ENCODE measurements at regions not wholly inside any gene's neighbourhood (a gene's known extent, or its start where the extent isn't known, plus 50 kb on each side); places are given as distances from the start of the nearest gene placed in this dataset.
A peak's percentile ranks its signal among the peaks of the same experiment; 100 is the strongest.

GRCh38 chr5:10913181-10913810 lies 152.3 kb upstream of the DAP start:
- ChIA-PET CTCF (no interaction called here), POLR2A (no interaction called here)
- peak overlapping the region; percentile 47 for H3K4me2 ChIP-seq
- no peak overlapping the region for H3K9ac ChIP-seq
- no peaks in the 10 kb centered on the region for H3K79me2 ChIP-seq (ENCODE audit: insufficient read depth)
- no peaks in the 10 kb centered on the region for H4K20me1 ChIP-seq (ENCODE audit: insufficient read depth)
- H3K27me3 ChIP-seq (ENCODE audit: insufficient read depth) = no peaks in the 10 kb centered on the region
- TF ChIP-seq USF2 (IDR thresholded peaks at IDR 0.05; ENCODE audit: borderline replicate concordance, low read depth, low read length) (no peak), RFX5 (IDR thresholded peaks at IDR 0.05; ENCODE audit: low read length) (no peak), NRF1 (IDR thresholded peaks at IDR 0.05; ENCODE audit: low read depth, low read length) (no peak), NFIC (IDR thresholded peaks at IDR 0.05; ENCODE audit: borderline replicate concordance) (no peak), FOSL2 (IDR thresholded peaks at IDR 0.05; ENCODE audit: borderline replicate concordance, low read depth) (no peak), USF1 (IDR thresholded peaks at IDR 0.05; ENCODE audit: borderline replicate concordance, low read depth) (no peak), GATA2 (CRISPR knock-in tag; IDR thresholded peaks at IDR 0.05) (no peak), MAX (IDR thresholded peaks at IDR 0.05; ENCODE audit: low read depth) (no peak), PBX3 (IDR thresholded peaks at IDR 0.05) (no peak), CTCF (IDR thresholded peaks at IDR 0.05) (no peak), REST (IDR thresholded peaks at IDR 0.05; ENCODE audit: low read depth, low read length) (no peak), CHD2 (IDR thresholded peaks at IDR 0.05; ENCODE audit: low read length, partially characterized antibody) (no peak), RAD21 (IDR thresholded peaks at IDR 0.05; ENCODE audit: low read length) (no peak), FOXM1 (IDR thresholded peaks at IDR 0.05; ENCODE audit: low read depth) (no peak), FOXJ3 (CRISPR knock-in tag; IDR thresholded peaks at IDR 0.05) (no peak), MEF2A (IDR thresholded peaks at IDR 0.05; ENCODE audit: borderline replicate concordance, low read depth) (no peak)
- H3F3A ChIP-seq (replicated peaks; ENCODE audit: insufficient read depth) = peaks cover 5% of the 10 kb centered on the region
- DNase-seq = no peak
- WGBS (ENCODE audit: low lambda C conversion rate) = 19% methylated on average over 2 of the region's 2 CpGs
- H3K4me1 ChIP-seq (ENCODE audit: control insufficient read depth in 1 of 2, insufficient read depth in 2 of 2, low read depth in 1 of 2, low read length in 1 of 2) = no peaks in the 10 kb centered on the region
- peak overlapping the region in 1 of 2 experiments; percentile 16; a peak in 1 of 4 replicates for H3K4me3 ChIP-seq (ENCODE audit: low read depth in 2 of 2, low read length in 1 of 2)
- no peaks in the 10 kb centered on the region for H3K36me3 ChIP-seq (replicated peaks in 1 of 2; ENCODE audit: control insufficient read depth in 1 of 2, insufficient read depth in 2 of 2, low read length in 1 of 2)
- H3K9me3 ChIP-seq = no peaks in the 10 kb centered on the region
- peak overlapping the region; percentile 57; the same call in 1 of the 2 replicates for H2AFZ ChIP-seq (ENCODE audit: low read depth)
- H3K9me2 ChIP-seq = no peaks in the 10 kb centered on the region
- H3K27ac ChIP-seq (ENCODE audit: low read depth in 2 of 2, low read length in 1 of 2) = no peak overlapping the region

Data from SK-N-SH (cell line).